A549 (cell line): ENCODE measurements at regions not wholly inside any gene's neighbourhood (a gene's known extent, or its start where the extent isn't known, plus 50 kb on each side); places are given as distances from the start of the nearest gene placed in this dataset.

Source experiments
- ATAC-seq, 2 experiments: fragments of 200-7000 bp in 1 of 2; fragments of >200 bp in 1 of 2; cut with Nextera tagmentation in 1 of 2; cut with Tn5 transposase in 1 of 2; 3 replicates each; pipeline versions ENCODE4 v1.8.0 to v1.9.1; 2018 to 2020; ENCODE audit warnings: mild to moderate bottlenecking in 1 of 2, moderate library complexity in 1 of 2
- CTCF ChIA-PET: fragments of 300-600 bp; sonication (Branson Sonifier 250); formaldehyde crosslinking; extraction: SDS; loops from one replicate; lab custom pipeline; 2021; ENCODE audit warnings: antibody characterized with exemption, inconsistent platforms; lab: Yijun Ruan, JAX
- POLR2A ChIA-PET: fragments of 350-600 bp; formaldehyde crosslinking; extraction: SDS; loops from one replicate; lab custom pipeline; 2021; ENCODE audit warnings: antibody characterized with exemption, inconsistent platforms; lab: Yijun Ruan, JAX
- DNase-seq, 2 experiments: peaks; one replicate each; pipeline versions ENCODE4 v3.0.0 to v3.0.0-alpha.2; 2011 to 2016; ENCODE audit warnings: low read depth in 1 of 2, low spot score in 1 of 2
- FAIRE-seq: peaks from 2 replicates; lab custom pipeline; 2011; peaks lifted over from hg19 to GRCh38; lab: Jason Lieb, UNC
- H3K27ac ChIP-seq, 2 experiments: fragments of >200 bp; sonication (Bioruptor Twin); formaldehyde crosslinking; 3 replicates each; pipeline ENCODE4 v1.5.1; 2016 to 2017
- H3K4me1 ChIP-seq: fragments of >200 bp; sonication (Bioruptor Twin); formaldehyde crosslinking; 3 replicates; pipeline ENCODE4 v1.6.1; 2016
- H3K4me2 ChIP-seq: fragments of >200 bp; sonication (Bioruptor Twin); formaldehyde crosslinking; 3 replicates; pipeline ENCODE4 v1.6.1; 2016
- H3K4me3 ChIP-seq: fragments of >200 bp; sonication (Bioruptor Twin); formaldehyde crosslinking; 3 replicates; pipeline ENCODE4 v1.5.1; 2016
- H3K9me3 ChIP-seq: fragments of >200 bp; sonication (Bioruptor Twin); formaldehyde crosslinking; 3 replicates; pipeline ENCODE4 v1.6.1; 2016
- ATOH8 ChIP-seq: fragments of 250-450 bp; sonication (Bioruptor Pico); IDR thresholded peaks from 2 replicates; pipeline ENCODE4 v1.5.0; 2020; ENCODE audit warnings: low read depth, mild to moderate bottlenecking, moderate library complexity
- BCL3 ChIP-seq: fragments of >200 bp; sonication (Bioruptor Twin); formaldehyde crosslinking; IDR thresholded peaks from 3 replicates; pipeline ENCODE4 v1.6.1; 2016
- E2F6 ChIP-seq: IDR thresholded peaks from 2 replicates; pipeline ENCODE4 v1.6.1; 2012; ENCODE audit warnings: low read depth, borderline replicate concordance
- ELK1 ChIP-seq: fragments of 150-350 bp; IDR thresholded peaks from 2 replicates; pipeline ENCODE4 v1.6.1; 2014; ENCODE audit warnings: low read depth, mild to moderate bottlenecking, low read length
- FOSB ChIP-seq: fragments of 250-450 bp; sonication (Bioruptor Pico); IDR thresholded peaks from 2 replicates; pipeline ENCODE4 v1.5.0; 2020; ENCODE audit warnings: mild to moderate bottlenecking, moderate library complexity
- FOSL2 ChIP-seq, 2 experiments: fragments of 450-650 bp in 1 of 2; fragments of >200 bp in 1 of 2; sonication (Bioruptor Twin) in 1 of 2; formaldehyde crosslinking; IDR thresholded peaks; 2 replicates each; pipeline versions ENCODE4 v1.5.0 to v1.6.1; 2016 to 2020; ENCODE audit warnings: mild to moderate bottlenecking in 1 of 2, moderate library complexity in 1 of 2
- FOXS1 ChIP-seq: fragments of 250-450 bp; sonication (Bioruptor Pico); IDR thresholded peaks from 2 replicates; pipeline ENCODE4 v1.5.0; 2020; ENCODE audit warnings: mild to moderate bottlenecking, moderate library complexity
- HES2 ChIP-seq: fragments of >200 bp; sonication (Bioruptor Twin); formaldehyde crosslinking; IDR thresholded peaks from 2 replicates; pipeline ENCODE4 v1.6.1; 2016
- HOXB5 ChIP-seq: fragments of 250-450 bp; sonication (Bioruptor Pico); IDR thresholded peaks from 2 replicates; pipeline ENCODE4 v1.5.0; 2020; ENCODE audit warnings: mild to moderate bottlenecking, moderate library complexity
- JUNB ChIP-seq: fragments of >200 bp; sonication (Bioruptor Twin); formaldehyde crosslinking; IDR thresholded peaks from 2 replicates; pipeline ENCODE4 v1.6.1; 2016
- KDM1A ChIP-seq: fragments of 200-600 bp; sonication (generic); IDR thresholded peaks from 2 replicates; pipeline ENCODE4 v1.6.1; 2016; ENCODE audit warnings: low read depth, mild to moderate bottlenecking
- MAFK ChIP-seq: fragments of 450-650 bp; IDR thresholded peaks from 2 replicates; pipeline ENCODE4 v1.6.1; 2014; ENCODE audit not compliant: partially characterized antibody
- MAZ ChIP-seq: fragments of 150-350 bp; IDR thresholded peaks from 2 replicates; pipeline ENCODE4 v1.6.1; 2014; ENCODE audit warnings: antibody characterized with exemption, low read depth, low read length, borderline replicate concordance
- RARB ChIP-seq: fragments of 250-450 bp; sonication (Bioruptor Pico); IDR thresholded peaks from 2 replicates; pipeline ENCODE4 v1.8.0; 2021; ENCODE audit warnings: mild to moderate bottlenecking, moderate library complexity
- SREBF2 ChIP-seq: fragments of 450-650 bp; IDR thresholded peaks from 2 replicates; pipeline ENCODE4 v1.6.1; 2014; ENCODE audit warnings: mild to moderate bottlenecking, moderate library complexity
- TFCP2L1 ChIP-seq: fragments of 250-450 bp; sonication (Bioruptor Pico); IDR thresholded peaks from 2 replicates; pipeline ENCODE4 v1.5.0; 2021; ENCODE audit warnings: mild to moderate bottlenecking
- TP53 ChIP-seq: fragments of 250-450 bp; sonication (Bioruptor Pico); IDR thresholded peaks from 2 replicates; pipeline ENCODE4 v1.5.0; 2021; ENCODE audit warnings: mild to moderate bottlenecking, moderate library complexity
- ZC3H11A ChIP-seq: fragments of 450-650 bp; IDR thresholded peaks from 2 replicates; pipeline ENCODE4 v1.6.1; 2014; ENCODE audit warnings: antibody characterized with exemption, mild to moderate bottlenecking
- ZFP36 ChIP-seq: fragments of 450-650 bp; IDR thresholded peaks from 2 replicates; pipeline ENCODE4 v1.6.1; 2014; ENCODE audit warnings: borderline replicate concordance; ENCODE audit not compliant: partially characterized antibody
- ZNF302 ChIP-seq: fragments of 250-450 bp; sonication (Bioruptor Pico); IDR thresholded peaks from 2 replicates; pipeline ENCODE4 v1.9.0; 2021; ENCODE audit warnings: inconsistent platforms, mild to moderate bottlenecking, moderate library complexity
- WGBS: methylation state at CpG from one replicate; pipeline ENCODE4 v1.1.6; 2017; ENCODE audit errors: missing lambda C conversion rate; 5-methylcytosine and 5-hydroxymethylcytosine counted together
- TF ChIP-seq, protein P1 (sequence below): IDR thresholded peaks from 2 replicates; pipeline ENCODE4 v1.6.1; 2012
- TF ChIP-seq, protein P2 (sequence below): fragments of 450-650 bp; IDR thresholded peaks from 2 replicates; pipeline ENCODE4 v1.6.1; 2014; ENCODE audit warnings: antibody characterized with exemption
- TF ChIP-seq, protein P3 (sequence below): fragments of 250-450 bp; sonication (Bioruptor Pico); IDR thresholded peaks from 2 replicates; pipeline ENCODE4 v1.5.0; 2021; ENCODE audit warnings: mild to moderate bottlenecking, moderate library complexity, borderline replicate concordance
- TF ChIP-seq, protein P4 (sequence below): fragments of >200 bp; sonication (Bioruptor Twin); formaldehyde crosslinking; IDR thresholded peaks from 3 replicates; pipeline ENCODE4 v1.5.1; 2016

DNA sequence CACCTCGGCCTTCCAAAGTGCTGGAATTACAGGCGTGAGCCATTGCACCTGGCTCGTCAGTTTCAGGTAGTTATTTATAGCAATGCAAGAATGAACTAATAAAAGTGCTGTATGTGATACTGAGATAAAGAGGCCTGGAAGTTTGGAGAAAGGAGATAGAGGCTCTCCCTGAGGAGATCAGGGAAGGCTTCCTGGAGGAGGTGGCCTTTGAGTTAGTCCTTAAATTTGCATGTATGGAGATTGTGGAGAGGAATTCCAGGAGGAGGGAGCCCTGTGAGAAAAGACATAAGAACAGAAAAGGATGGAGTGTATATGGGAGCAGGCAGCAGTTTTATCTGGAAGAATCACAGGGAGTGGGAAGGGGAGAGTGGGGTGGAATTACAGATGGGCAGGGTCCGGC is 276.6 kb upstream of the EEF2KMT start:
- Histone ChIP-seq H3K4me1 (no peaks in the 10 kb centered on the region), H3K4me2 (no peak overlapping the region), H3K4me3 (no peak overlapping the region), H3K9me3 (no peaks in the 10 kb centered on the region), H3K27ac (no peak overlapping the region)
- POLR2A ChIA-PET = no interaction called here
- CTCF ChIA-PET = no interaction called here
- FAIRE-seq (no peak), DNase-seq (no peak), ATAC-seq (no peak)
- 3% methylated on average over 4 of the region's 4 CpGs for WGBS
- no peak for TF ChIP-seq E2F6
- TF ChIP-seq TP53 = no peak
- no peak for TF ChIP-seq FOSL2 (IDR thresholded peaks at IDR 0.05)
- TF ChIP-seq FOSL2 (CRISPR knock-in tag; IDR thresholded peaks at IDR 0.05) = no peak
- TF ChIP-seq, protein P1, sequence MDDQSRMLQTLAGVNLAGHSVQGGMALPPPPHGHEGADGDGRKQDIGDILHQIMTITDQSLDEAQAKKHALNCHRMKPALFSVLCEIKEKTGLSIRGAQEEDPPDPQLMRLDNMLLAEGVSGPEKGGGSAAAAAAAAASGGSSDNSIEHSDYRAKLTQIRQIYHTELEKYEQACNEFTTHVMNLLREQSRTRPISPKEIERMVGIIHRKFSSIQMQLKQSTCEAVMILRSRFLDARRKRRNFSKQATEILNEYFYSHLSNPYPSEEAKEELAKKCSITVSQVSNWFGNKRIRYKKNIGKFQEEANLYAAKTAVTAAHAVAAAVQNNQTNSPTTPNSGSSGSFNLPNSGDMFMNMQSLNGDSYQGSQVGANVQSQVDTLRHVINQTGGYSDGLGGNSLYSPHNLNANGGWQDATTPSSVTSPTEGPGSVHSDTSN = no peak
- TF ChIP-seq, protein P2, sequence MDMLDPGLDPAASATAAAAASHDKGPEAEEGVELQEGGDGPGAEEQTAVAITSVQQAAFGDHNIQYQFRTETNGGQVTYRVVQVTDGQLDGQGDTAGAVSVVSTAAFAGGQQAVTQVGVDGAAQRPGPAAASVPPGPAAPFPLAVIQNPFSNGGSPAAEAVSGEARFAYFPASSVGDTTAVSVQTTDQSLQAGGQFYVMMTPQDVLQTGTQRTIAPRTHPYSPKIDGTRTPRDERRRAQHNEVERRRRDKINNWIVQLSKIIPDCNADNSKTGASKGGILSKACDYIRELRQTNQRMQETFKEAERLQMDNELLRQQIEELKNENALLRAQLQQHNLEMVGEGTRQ = no peak
- no peak for TF ChIP-seq ZNF302 (CRISPR knock-in tag)
- no peak for TF ChIP-seq FOSB (CRISPR knock-in tag)
- no peak for TF ChIP-seq MAFK
- no peak for TF ChIP-seq FOXS1 (CRISPR knock-in tag)
- no peak for TF ChIP-seq ZFP36
- TF ChIP-seq ZC3H11A = no peak
- TF ChIP-seq BCL3 = no peak
- TF ChIP-seq ELK1 = no peak
- no peak for TF ChIP-seq RARB (CRISPR knock-in tag)
- no peak for TF ChIP-seq JUNB
- no peak for TF ChIP-seq HES2
- TF ChIP-seq HOXB5 (CRISPR knock-in tag) = no peak
- TF ChIP-seq TFCP2L1 (CRISPR knock-in tag) = no peak
- TF ChIP-seq KDM1A = no peak
- TF ChIP-seq, protein P3, sequence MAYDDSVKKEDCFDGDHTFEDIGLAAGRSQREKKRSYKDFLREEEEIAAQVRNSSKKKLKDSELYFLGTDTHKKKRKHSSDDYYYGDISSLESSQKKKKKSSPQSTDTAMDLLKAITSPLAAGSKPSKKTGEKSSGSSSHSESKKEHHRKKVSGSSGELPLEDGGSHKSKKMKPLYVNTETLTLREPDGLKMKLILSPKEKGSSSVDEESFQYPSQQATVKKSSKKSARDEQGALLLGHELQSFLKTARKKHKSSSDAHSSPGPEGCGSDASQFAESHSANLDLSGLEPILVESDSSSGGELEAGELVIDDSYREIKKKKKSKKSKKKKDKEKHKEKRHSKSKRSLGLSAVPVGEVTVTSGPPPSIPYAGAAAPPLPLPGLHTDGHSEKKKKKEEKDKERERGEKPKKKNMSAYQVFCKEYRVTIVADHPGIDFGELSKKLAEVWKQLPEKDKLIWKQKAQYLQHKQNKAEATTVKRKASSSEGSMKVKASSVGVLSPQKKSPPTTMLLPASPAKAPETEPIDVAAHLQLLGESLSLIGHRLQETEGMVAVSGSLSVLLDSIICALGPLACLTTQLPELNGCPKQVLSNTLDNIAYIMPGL = no peak

GRCh38 chr16:5367951-5368350 is 270.4 kb upstream of the EEF2KMT start:
- TF ChIP-seq TFCP2L1 (CRISPR knock-in tag) = no peak
- TF ChIP-seq MAZ = no peak
- TF ChIP-seq, protein P2 = no peak
- TF ChIP-seq, protein P4, sequence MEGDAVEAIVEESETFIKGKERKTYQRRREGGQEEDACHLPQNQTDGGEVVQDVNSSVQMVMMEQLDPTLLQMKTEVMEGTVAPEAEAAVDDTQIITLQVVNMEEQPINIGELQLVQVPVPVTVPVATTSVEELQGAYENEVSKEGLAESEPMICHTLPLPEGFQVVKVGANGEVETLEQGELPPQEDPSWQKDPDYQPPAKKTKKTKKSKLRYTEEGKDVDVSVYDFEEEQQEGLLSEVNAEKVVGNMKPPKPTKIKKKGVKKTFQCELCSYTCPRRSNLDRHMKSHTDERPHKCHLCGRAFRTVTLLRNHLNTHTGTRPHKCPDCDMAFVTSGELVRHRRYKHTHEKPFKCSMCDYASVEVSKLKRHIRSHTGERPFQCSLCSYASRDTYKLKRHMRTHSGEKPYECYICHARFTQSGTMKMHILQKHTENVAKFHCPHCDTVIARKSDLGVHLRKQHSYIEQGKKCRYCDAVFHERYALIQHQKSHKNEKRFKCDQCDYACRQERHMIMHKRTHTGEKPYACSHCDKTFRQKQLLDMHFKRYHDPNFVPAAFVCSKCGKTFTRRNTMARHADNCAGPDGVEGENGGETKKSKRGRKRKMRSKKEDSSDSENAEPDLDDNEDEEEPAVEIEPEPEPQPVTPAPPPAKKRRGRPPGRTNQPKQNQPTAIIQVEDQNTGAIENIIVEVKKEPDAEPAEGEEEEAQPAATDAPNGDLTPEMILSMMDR = no peak
- no peak for TF ChIP-seq FOXS1 (CRISPR knock-in tag)
- TF ChIP-seq SREBF2 = no peak
- no peak for TF ChIP-seq ATOH8 (CRISPR knock-in tag)
- FAIRE-seq = no peak
- no peak for ATAC-seq
- POLR2A ChIA-PET = no interaction called here
- 27% methylated on average over 7 of the region's 7 CpGs for WGBS
- CTCF ChIA-PET = no interaction called here
- Histone ChIP-seq H3K4me2 (no peak overlapping the region), H3K27ac (no peak overlapping the region), H3K4me3 (no peak overlapping the region), H3K9me3 (no peaks in the 10 kb centered on the region), H3K4me1 (no peaks in the 10 kb centered on the region)
- DNase-seq = no peak
